ENCODE measurements at regions not wholly inside any gene's neighbourhood (a gene's known extent, or its start where the extent isn't known, plus 50 kb on each side); places are given as distances from the start of the nearest gene placed in this dataset.

- H3K4me3 ChIP-seq (ENCODE audit: insufficient read depth, low read depth, low read length): no peak overlapping the region
- H3K14ac ChIP-seq (replicated peaks; ENCODE audit: low read depth, low read length): no peak overlapping the region
- CTCF ChIA-PET: no interaction called here
- no peak overlapping the region for H2BK20ac ChIP-seq (ENCODE audit: low read depth, low read length)
- TF ChIP-seq POLR2A (IDR thresholded peaks at IDR 0.05; ENCODE audit: low read depth, low read length) (no peak), CHD1 (IDR thresholded peaks at IDR 0.05; ENCODE audit: low read depth, low read length) (no peak), MAFK (IDR thresholded peaks at IDR 0.05; ENCODE audit: low read depth, low read length) (no peak), BHLHE40 (IDR thresholded peaks at IDR 0.05; ENCODE audit: low read depth, low read length) (no peak), RCOR1 (IDR thresholded peaks at IDR 0.05; ENCODE audit: insufficient replicate concordance, low read length) (no peak)
- TF ChIP-seq, protein P1, sequence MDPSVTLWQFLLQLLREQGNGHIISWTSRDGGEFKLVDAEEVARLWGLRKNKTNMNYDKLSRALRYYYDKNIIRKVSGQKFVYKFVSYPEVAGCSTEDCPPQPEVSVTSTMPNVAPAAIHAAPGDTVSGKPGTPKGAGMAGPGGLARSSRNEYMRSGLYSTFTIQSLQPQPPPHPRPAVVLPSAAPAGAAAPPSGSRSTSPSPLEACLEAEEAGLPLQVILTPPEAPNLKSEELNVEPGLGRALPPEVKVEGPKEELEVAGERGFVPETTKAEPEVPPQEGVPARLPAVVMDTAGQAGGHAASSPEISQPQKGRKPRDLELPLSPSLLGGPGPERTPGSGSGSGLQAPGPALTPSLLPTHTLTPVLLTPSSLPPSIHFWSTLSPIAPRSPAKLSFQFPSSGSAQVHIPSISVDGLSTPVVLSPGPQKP (IDR thresholded peaks at IDR 0.05; ENCODE audit: borderline replicate concordance, low read depth, low read length): no peak
- no peak overlapping the region for H4K5ac ChIP-seq (ENCODE audit: low read depth, low read length)
- DNase-seq (no peak), ATAC-seq (ENCODE audit: low read depth) (no peak)
- H3K18ac ChIP-seq (ENCODE audit: low read depth, low read length): no peak overlapping the region
- H4K8ac ChIP-seq (ENCODE audit: low read depth in 2 of 2, low read length in 2 of 2): no peak overlapping the region
- no peaks in the 10 kb centered on the region for H3K79me1 ChIP-seq (ENCODE audit: low read depth in 1 of 2, low read length in 2 of 2)
- no peak overlapping the region for H3K9ac ChIP-seq (ENCODE audit: low read depth, low read length)
- H3K36me3 ChIP-seq (ENCODE audit: control insufficient read depth, insufficient read depth, low read length): no peaks in the 10 kb centered on the region
- no peaks in the 10 kb centered on the region for H3K9me1 ChIP-seq (ENCODE audit: insufficient read depth, low read length)
- H2AK5ac ChIP-seq (ENCODE audit: low read depth, low read length): no peak overlapping the region
- no peak overlapping the region for H3K27ac ChIP-seq (ENCODE audit: insufficient read depth, low read length)
- no peak overlapping the region for H2AFZ ChIP-seq (replicated peaks; ENCODE audit: low read length, poor library complexity)
- no peaks in the 10 kb centered on the region for H3K27me3 ChIP-seq (ENCODE audit: control insufficient read depth, insufficient read depth, low read length)
- no peak overlapping the region for H2BK15ac ChIP-seq (ENCODE audit: low read depth, low read length)
- H3K4me1 ChIP-seq (ENCODE audit: control insufficient read depth, insufficient read depth, low read length): no peaks in the 10 kb centered on the region
- no TSS peak for BruUV-seq (replicated peaks)
- H3K56ac ChIP-seq (ENCODE audit: extremely low read depth, insufficient read depth, low read length): no peak overlapping the region
- no peak overlapping the region for H3K23ac ChIP-seq (ENCODE audit: low read depth, low read length)
- no peak overlapping the region for H2BK120ac ChIP-seq (ENCODE audit: low read depth, low read length)
- intact Hi-C loops (cut with micrococcal nuclease) (no loop called here), dilution Hi-C loops (cut with HindIII; ENCODE audit: low sequenced_read_pairs, unreplicated experiment) (no loop called here), in situ Hi-C loops (cut with MboI; ENCODE audit: low sequenced_read_pairs) (no loop called here)
- H3K4me2 ChIP-seq (ENCODE audit: low read depth, low read length): no peak overlapping the region
- H4K91ac ChIP-seq (ENCODE audit: insufficient read depth, low read depth, low read length): no peak overlapping the region
- H3K9me3 ChIP-seq (ENCODE audit: control insufficient read depth, insufficient read depth, low read length): peaks cover 3% of the 10 kb centered on the region; the same call in 1 of the 2 replicates
- POLR2A ChIA-PET (ENCODE audit: unreplicated experiment): no interaction called here
- H4K20me1 ChIP-seq (ENCODE audit: insufficient read depth, low read length): no peaks in the 10 kb centered on the region
- no peak overlapping the region for H2AK9ac ChIP-seq (replicated peaks; ENCODE audit: low read depth, low read length, poor library complexity)
- H3K4ac ChIP-seq (ENCODE audit: low read depth, low read length): no peak overlapping the region
- no peak overlapping the region for H2BK5ac ChIP-seq (ENCODE audit: low read depth, low read length, poor library complexity, severe bottlenecking)
- WGBS, 2 experiments (ENCODE audit: extremely low coverage in 2 of 2, insufficient read length in 1 of 2): 60% methylated on average over 1 of the region's 1 CpG; no CpG with 5 or more reads in 1 of the 2 experiments
These were observed 220.8 kb downstream of the SPANXN3 start for GRCh38 chrX:143296521-143296920.

All from IMR-90 (cell line).